NCI-H446 treated with DMSO at 0.1 percent for 48 hours (cell line): ENCODE measurements at regions not wholly inside any gene's neighbourhood (a gene's known extent, or its start where the extent isn't known, plus 50 kb on each side); places are given as distances from the start of the nearest gene placed in this dataset.

Experiments used
- DNase-seq: peaks from one replicate; lab custom pipeline; 2025; lab: John Stamatoyannopoulos, UW

GRCh38 chr6:164021589-164022250, 607.2 kb downstream of the QKI start:
- no peak for DNase-seq

GRCh38 chr6:164020142-164020541, 605.6 kb downstream of the QKI start:
- DNase-seq = no peak

GRCh38 chr6:164018133-164018532, 603.6 kb downstream of the QKI start:
- DNase-seq = no peak

GRCh38 chr6:164016056-164016455, 601.5 kb downstream of the QKI start:
- no peak for DNase-seq

GRCh38 chr6:164015088-164015484, 600.6 kb downstream of the QKI start:
- no peak for DNase-seq

- no peak for DNase-seq
Measured at GRCh38 chr6:164014346-164015087, 600.0 kb downstream of the QKI start.

GRCh38 chr6:164013480-164014208, 599.1 kb downstream of the QKI start:
- no peak for DNase-seq

GRCh38 chr6:164011321-164011720, 596.8 kb downstream of the QKI start:
- no peak for DNase-seq

GRCh38 chr6:164010441-164011103, 596.1 kb downstream of the QKI start:
- DNase-seq = no peak

- DNase-seq = no peak
Measured at GRCh38 chr6:164008902-164009301, 594.4 kb downstream of the QKI start.

GRCh38 chr6:164007881-164008280, 593.4 kb downstream of the QKI start:
- DNase-seq = no peak

- no peak for DNase-seq
Measured at GRCh38 chr6:164006459-164006858, 591.9 kb downstream of the QKI start.

- DNase-seq = no peak
Measured at GRCh38 chr6:164005004-164005711, 590.6 kb downstream of the QKI start.

- DNase-seq = no peak
Measured at GRCh38 chr6:164000276-164000675, 585.8 kb downstream of the QKI start.

GRCh38 chr6:163999475-164000125, 585.1 kb downstream of the QKI start:
- no peak for DNase-seq

- DNase-seq = no peak
Measured at GRCh38 chr6:163998496-163998895, 584.0 kb downstream of the QKI start.

GRCh38 chr6:163996491-163996890, 582.0 kb downstream of the QKI start:
- no peak for DNase-seq

GRCh38 chr6:163994566-163994965, 580.0 kb downstream of the QKI start:
- no peak for DNase-seq

GRCh38 chr6:163992701-163993100, 578.2 kb downstream of the QKI start:
- DNase-seq = no peak

- DNase-seq = no peak
Measured at GRCh38 chr6:163992056-163992455, 577.5 kb downstream of the QKI start.

- DNase-seq = no peak
Measured at GRCh38 chr6:163991321-163991720, 576.8 kb downstream of the QKI start.
